ENCODE measurements at regions not wholly inside any gene's neighbourhood (a gene's known extent, or its start where the extent isn't known, plus 50 kb on each side); places are given as distances from the start of the nearest gene placed in this dataset.

DNA sequence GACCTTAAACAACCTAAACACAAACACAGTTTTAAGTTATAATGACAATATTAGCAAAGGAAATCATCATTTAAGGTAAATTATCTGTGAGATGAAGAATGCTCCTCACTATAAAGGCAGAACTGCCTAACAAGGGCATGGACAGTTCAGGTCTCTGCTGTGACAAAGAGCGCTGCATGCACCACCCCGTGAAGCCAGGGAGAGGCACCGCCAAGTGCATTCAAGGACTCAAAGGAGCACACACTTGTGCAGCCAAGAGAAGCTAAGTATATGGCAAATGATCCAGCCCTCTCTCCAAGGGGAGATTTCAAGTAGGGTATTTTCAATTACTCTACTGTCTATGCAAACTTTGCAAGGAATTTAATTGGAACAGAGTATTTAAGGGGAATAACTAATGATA is 126.0 kb downstream of the RAP2A start:
- no peak for DNase-seq (ENCODE audit: extremely low read depth, low read depth, low spot score)

DNA sequence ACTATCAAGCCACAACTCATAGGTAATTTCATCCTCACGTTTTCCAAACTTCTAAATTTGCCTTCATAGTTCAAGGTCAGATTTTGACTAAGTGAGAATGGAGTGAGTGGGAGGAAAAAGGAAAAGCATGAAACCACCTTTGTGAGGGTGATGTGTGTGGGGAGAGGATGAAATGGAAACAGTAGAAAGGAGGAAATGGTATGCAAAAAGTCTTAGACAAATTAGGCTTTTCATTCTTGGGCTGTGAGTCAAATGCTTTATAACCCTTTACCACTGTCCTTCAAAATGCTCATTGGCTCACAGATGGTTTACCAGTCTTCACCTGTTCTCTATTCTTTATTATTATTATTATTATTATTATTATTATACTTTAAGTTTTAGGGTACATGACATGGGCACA is 127.2 kb downstream of the RAP2A start:
- DNase-seq (ENCODE audit: extremely low read depth, low read depth, low spot score), result no peak

DNA sequence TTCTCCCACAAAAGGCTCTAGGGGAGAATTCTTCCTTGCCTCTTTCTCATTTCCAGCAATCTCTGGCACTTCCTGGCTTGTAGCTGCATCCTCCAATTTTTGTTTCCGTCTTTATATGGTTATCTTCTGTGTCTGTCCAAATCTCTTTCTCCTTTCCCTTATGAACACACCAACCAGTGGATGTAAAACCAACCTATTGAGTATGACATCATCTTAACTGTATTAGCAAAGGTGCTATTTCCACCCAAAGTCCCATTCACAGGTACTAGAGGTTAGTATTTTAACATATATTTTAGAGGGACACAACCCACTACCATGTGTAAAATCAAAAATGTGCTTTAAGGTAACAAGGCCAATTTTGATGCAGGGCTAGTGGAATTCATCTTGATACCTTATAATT is 129.0 kb downstream of the RAP2A start:
- DNase-seq (ENCODE audit: extremely low read depth, low read depth, low spot score), result no peak

DNA sequence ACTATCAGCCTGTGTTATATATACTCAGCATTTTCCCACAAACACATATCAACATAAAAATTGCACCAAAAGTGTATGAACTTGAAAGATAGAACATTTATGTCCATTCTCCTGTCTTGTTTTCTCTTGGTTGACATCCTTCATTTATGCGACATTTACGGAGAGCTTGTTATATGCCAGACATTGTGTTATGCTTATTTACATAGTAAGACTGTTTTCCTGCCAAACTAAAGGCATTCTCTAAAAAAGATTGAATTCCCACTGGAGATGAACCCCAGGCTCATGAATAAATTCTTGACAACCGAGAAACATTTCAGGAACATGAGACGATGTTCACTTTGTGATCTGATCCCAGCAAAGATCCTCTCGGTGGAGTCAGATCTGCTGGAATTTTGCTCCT is 131.0 kb downstream of the RAP2A start:
- no peak for DNase-seq (ENCODE audit: extremely low read depth, low read depth, low spot score)

DNA sequence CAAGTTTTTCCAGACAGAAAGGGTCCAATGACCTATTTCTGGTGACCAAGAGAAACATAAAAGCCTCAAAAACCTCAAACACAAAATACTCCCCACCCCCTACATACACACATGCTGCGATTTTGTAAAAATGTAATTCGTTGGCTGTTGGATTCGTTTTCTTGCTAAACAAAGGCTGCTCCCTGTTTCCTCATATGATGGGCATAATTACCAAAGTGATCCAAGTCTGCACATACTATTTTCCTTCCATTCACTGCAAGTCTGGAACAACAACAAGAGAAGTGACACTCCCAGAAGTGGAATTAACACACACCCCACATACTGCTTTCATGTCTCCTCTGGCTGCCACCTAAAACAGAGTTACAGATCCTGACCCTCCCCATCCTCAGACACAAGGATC is 131.9 kb downstream of the RAP2A start:
- DNase-seq (ENCODE audit: extremely low read depth, low read depth, low spot score), result no peak

DNA sequence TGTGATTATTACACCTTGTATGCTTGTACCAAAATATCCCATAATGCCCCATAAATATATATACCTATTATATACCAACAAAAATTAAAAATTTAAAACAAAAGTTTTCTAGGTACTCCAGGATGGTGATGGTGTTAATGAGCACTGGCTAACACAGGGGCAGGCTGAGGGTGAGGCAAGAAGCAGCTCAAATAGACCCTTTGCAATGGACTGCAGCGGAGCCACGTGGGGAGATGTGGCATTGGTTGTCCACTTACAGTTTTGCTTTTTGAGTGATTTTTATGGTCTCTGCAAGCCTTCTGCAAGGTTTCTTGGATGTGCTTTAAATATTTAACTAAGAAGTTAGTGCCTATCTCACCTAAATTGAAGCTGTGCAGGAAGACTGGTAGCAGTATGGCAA is 132.9 kb downstream of the RAP2A start:
- no peak for DNase-seq (ENCODE audit: extremely low read depth, low read depth, low spot score)

DNA sequence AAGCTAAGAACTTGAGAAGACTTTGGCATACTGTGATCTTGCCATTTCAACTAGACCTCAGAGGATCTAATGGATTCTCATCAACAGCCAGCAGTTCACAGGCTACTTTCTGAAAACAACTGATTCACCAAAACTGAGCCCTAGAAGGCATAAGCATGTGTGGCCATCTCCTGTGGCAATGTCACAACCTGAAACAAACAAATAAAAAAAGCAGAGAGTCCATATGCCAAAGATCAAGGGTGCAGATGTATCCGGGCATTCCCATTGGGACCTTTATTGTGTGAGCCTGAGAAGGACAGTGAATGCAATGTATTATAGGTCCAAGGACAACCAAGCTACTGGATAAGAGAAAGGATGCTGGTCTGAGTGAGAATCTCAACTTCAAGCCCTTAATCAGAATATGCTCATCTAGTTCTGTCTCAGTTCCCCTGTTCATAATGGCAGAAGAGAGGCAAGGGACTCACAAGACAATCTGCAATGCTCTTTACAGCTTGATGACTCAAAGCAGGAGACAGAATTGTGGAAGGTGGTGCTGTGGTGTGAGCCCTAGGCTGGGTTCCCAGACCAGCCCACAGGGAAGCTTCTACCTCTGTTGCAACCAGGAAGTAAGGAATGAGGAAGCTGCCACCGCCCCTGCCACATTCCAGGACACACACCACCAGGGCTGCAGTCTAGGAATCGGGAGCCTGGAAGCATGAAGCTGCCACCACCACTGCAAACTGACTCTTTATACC is 133.7 kb downstream of the RAP2A start:
- DNase-seq (ENCODE audit: extremely low read depth, low read depth, low spot score), result no peak

DNA sequence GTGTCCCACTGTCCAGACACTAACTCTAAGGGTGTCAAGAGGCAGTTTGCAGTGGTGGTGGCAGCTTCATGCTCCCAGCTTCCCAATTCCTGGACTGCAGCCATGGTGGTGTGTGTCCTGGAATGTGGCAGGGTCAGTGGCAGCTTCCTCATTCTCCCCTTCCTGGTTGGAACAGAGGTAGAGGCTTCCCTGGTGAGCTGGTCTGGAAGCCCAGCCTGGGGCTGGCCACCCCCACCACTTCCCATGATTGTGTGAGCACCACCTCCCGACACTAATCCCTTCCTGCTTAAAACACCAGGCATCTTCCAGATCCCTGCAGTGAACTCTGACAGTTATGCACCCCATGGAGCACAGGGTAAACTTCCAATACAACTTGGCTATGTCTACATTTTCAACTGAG is 134.9 kb downstream of the RAP2A start:
- peak; percentile 27 for DNase-seq (ENCODE audit: extremely low read depth, low read depth, low spot score)

DNA sequence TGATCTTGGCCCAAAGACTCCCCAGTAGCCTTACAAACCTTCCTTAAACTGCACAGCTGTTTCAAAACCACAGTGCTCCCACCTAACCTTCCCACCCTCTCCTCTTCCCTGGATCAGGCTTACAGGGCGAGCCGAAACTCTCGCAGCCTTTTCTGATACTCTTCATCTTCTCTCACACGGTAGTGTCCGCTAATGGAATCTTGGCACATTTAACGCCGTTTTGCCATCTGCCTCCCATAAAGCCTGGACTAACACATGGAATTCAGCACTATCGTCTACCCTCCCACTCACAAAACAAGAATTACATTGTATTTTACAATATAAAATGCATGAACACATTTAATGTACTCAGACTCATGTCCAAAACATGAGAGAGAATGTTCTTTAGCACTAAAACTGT is 135.9 kb downstream of the RAP2A start:
- no peak for DNase-seq (ENCODE audit: extremely low read depth, low read depth, low spot score)

DNA sequence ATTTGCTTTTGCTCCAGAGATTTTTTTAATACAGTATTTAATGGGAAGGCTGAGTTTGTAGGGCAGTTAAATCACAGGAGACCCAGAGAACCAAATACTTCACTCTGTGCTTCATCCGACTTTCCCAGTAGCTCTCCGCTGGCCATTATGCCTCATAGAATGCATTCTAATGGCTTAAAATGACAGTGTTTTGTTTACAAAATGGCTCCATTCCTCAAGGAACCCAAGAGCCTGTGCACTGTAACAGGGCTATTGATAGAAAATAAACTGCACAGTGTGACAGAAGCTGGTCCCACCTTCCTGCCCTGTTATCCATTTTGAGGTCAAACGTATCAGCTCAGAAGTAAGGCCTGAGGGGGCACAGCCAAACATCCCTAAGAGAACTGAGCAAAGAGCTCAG is 136.5 kb downstream of the RAP2A start:
- no peak for DNase-seq (ENCODE audit: extremely low read depth, low read depth, low spot score)

DNA sequence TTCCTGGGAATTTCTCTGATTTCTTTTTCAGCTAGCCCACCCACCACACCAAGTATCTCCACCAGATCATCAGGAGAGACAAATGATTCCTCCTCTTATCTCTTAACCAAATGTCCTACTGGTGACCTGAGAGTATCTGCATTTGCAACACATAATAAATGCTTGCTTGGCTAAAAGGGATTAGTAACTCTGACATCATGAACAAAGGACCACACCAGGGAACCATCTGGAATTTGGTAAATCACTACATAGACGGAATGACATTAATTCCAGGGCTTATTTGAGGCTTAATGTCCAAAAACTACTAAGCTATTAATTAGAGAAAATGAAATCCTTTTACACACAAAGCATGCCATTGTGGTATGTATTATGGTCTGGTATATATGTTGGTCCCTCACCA is 139.0 kb downstream of the RAP2A start:
- no peak for DNase-seq (ENCODE audit: extremely low read depth, low read depth, low spot score)

DNA sequence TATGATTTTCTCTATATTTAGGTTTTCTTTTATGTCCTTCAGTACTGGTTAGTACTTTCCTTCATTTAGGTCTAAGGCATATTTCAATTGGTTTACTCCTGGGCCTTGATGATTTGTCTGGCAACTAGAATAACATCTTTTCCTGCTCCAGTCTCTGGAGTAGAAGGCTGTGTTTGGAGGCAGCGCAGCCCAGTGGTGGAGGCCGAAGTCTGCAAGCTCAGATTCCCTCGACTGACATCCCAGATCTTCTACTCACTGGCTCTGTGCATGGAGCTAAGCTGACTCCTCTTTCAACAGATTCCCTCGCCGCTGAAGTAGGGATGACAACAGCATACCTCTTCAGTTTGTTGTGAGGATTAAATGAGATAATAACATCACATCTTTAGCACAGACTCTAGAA is 141.0 kb downstream of the RAP2A start:
- no peak for DNase-seq (ENCODE audit: extremely low read depth, low read depth, low spot score)

DNA sequence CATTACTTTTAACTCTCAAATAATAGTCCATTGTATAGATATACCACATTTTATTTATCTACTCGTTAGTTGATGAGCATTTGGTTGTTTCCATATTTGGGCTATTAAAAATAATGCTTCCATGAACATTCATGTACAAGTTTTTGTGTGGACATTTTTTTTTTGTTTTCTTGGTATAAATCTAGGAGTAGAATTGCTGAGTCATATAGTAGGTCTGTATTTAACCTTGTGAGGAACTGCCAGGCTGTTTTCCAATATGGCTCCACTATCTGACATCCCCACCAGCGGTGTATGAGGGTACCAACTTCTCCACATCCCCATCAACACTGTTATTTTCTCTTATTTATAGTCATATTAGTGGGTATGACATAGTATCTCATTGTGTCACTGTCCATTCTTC is 143.1 kb downstream of the RAP2A start:
- no peak for DNase-seq (ENCODE audit: extremely low read depth, low read depth, low spot score)

DNA sequence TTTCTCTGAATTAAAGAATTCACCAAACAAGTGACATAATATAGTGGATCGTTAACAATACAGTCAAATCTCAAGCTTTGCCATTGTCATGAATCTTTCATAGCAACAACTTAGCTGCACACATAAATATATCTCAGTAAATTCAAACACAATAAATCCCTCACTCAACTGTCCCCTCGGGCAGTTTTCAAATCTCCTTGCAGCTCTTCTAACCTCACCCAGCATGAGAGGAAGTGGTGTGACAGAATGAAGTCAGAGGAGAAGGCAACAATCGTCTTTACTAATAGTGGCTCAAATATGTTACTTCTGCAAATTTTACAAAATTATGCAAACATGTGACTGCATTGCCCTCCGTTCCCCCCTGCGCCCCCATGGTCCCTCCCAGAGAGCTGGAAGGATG is 148.2 kb downstream of the RAP2A start:
- DNase-seq (ENCODE audit: extremely low read depth, low read depth, low spot score), result no peak

DNA sequence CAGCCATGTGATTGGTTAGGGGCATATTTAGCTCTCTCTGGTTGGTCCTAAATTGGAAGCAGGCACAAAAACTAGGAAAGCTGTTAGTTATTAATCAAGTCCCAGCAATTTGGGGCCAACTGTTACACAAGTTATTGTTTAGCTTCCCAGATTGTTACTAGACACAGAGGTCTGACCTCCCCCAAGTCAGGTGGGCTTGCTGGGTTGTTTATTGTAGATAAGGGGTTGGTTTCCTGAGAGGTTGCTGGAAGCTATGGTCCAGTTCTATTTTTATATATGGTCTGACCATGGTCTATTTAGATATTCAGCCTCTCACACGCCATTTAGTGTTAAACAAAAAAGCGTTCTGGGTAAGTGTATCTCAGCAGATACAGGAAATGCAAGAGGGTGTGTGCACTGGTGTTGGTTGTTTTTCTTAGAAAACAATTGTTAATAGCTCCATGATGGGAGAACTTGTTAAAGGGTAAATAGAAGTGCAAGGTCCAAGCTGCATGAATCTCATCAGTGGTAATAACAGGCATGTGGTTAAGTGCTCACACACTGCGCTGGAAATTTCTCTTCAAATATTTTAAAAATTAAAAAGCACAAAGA is 150.0 kb downstream of the RAP2A start:
- DNase-seq (ENCODE audit: extremely low read depth, low read depth, low spot score), result no peak

DNA sequence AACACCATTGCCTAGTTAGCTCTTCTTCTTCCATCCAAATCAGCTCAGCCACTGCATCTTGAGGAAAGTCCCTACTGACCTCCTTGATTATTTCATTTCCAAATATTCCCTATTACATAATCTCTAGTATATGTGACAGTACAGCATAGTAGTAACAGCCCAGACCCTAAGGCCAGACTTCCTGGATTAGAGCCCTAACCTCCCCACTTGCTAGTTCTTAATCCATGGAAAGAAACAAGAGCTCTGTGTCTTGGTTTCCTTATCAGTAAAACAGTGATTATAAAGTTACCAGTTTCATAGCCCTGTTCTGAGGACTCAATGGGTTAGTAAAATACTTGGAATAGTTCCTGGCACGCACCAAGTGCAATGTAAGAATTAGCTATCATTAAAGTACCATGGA is 153.0 kb downstream of the RAP2A start:
- no peak for DNase-seq (ENCODE audit: extremely low read depth, low read depth, low spot score)

DNA sequence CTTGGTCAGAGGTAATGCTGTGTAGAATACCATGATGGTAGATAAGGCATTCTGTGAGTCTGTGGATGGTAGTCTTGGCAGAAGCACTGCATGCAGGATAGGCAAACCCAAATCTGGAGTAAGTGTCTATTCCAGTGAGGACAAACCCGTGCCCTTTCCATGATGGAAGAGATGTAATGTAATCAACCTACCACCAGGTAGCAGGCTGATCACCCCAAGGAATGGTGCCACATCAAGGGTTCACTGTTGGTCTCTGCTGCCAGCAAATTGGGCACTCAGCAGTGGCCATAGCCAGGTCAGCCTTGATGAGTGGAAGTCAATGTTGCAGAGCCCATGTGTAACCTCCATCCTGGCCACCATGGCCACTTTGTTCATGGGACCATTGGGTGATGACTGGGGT is 155.0 kb downstream of the RAP2A start:
- DNase-seq (ENCODE audit: extremely low read depth, low read depth, low spot score), result no peak

DNA sequence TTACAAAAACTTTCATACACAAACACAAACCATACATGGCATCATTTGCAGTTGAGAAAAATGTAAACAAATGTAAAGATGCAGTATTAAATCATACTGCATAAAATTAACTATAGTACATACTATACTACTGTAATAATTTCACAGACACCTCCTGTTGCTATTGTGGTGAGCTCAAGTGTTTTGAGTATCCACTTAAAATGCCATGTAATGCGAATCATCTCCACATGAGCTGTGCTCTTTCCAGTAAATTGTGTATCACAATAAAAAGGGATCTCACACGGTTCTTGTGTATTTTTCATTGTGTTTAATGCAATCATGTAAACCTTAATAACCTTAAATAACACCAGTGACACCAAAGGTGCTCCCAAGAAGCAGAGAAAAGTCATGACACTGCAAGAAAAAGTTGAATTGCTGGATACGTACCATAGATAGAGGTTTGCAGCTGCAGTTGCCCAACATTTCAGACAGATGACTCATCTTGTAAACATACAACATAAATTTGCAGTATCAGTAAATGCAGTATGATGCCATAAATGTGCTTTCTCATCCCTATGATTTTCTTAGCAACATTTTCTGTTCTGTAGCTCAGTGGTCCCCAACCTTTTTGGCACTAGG is 166.6 kb downstream of the RAP2A start:
- peak; percentile 10 for DNase-seq (ENCODE audit: extremely low read depth, low read depth, low spot score)

DNA sequence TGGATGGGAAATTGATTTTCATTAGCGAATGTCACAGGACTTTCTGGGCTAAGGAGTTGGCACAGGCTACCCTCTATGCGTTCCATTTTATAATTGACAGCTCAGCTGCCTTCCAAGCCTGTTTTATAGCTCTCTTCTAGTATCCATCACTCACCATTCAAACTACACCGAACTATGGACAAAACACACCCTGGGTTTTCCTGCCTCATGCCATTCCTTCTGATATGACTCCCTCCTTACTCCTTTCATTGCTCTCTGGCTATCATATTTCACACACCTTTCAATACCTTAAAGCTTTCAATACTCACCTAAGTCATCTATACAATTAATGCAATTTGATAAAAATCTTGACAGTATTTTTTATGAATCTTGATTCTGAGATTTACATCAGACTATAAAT is 181.3 kb downstream of the RAP2A start:
- no peak for DNase-seq (ENCODE audit: extremely low read depth, low read depth, low spot score)

DNA sequence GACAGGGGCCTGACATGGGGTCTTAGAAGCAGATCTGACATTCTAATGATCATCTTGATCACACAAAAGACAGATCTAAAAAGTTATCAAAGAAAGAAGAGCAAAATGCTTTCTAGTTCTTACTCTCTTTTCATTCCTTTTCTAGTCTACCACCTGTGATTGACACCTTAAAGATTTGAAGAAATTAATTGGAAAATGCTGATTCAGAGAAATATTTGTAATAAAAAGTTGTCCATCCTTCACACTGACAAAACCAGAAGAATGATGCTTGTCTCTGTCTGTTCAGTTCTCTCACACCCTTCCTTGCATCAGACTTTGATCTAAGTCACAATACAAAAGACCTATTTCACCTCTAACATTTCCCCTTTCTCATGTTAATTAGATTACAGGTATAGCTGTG is 182.4 kb downstream of the RAP2A start:
- DNase-seq (ENCODE audit: extremely low read depth, low read depth, low spot score), result no peak

DNA sequence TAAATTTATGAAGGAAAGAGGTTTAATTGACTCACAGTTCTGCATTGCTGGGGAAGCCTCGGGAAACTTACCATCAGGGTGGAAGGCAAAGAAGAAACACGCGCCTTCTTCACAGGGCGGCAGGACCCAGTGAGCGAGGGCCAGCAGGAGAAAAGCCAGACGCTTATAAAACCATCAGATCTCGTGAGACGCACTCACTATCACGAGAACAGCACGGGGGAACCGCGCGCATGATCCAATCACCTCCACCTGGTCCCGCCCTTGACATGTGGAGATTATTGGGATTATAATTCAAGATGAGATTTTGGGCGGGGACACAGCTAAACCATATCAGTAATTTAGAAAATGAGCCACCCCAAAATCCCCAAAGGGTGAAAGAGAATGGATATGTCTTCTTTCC is 187.1 kb downstream of the RAP2A start:
- no peak for DNase-seq (ENCODE audit: extremely low read depth, low read depth, low spot score)

DNA sequence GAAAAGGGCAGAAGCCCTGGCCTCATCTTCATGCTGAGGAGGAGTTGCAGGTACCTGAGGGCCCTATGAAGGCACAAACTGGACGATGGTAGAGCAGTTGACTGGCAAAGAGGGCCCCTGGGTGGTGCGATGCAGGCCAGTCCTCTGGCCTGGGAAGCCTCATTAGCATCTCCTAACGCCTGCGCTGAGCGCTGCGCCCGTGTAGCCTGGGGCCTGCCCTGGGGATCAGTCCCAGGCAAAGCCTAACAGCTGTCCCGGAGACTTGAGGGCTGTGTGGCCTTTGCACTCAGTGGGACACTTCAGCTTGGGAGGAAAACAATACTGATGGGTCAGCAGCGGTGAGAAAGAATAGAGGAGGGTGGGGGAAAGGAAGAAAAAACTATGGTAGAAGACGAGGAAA is 187.7 kb downstream of the RAP2A start:
- no peak for DNase-seq (ENCODE audit: extremely low read depth, low read depth, low spot score)

DNA sequence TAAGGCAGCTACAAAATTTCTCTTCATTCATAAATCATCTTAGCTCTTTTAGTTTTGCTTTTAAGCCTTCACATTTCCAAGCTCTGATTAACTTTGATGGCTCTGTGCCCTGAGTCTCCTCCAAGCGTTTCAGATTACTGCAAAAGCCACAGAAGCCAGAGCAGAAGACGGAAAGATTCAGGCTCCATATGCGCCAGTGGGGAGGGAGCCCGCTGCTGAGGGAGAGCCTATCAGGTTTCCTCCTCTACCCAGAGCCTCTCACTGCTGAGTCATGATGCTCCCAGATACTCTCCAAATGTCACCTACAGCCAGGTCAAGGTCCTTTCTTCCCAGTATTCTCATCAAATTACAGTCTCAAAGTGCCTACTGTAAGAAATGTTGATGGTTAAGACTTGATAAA is 193.6 kb downstream of the RAP2A start:
- no peak for DNase-seq (ENCODE audit: extremely low read depth, low read depth, low spot score)

All from glomerular endothelial cell (primary cell).